SK-N-SH (cell line): ENCODE measurements at regions not wholly inside any gene's neighbourhood (a gene's known extent, or its start where the extent isn't known, plus 50 kb on each side); places are given as distances from the start of the nearest gene placed in this dataset.

Experiments used
- CTCF ChIA-PET: fragments of 300-600, 350-600 bp; formaldehyde crosslinking; extraction: SDS; loops from one replicate; lab custom pipeline; 2021; lab: Yijun Ruan, JAX
- POLR2A ChIA-PET: fragments of 350-600 bp; sonication (Branson Sonifier 250); formaldehyde crosslinking; extraction: SDS; loops from one replicate; lab custom pipeline; 2020; ENCODE audit warnings: antibody characterized with exemption, inconsistent platforms; lab: Yijun Ruan, JAX
- DNase-seq: peaks from one replicate; pipeline ENCODE4 v3.0.0; 2012
- H2AFZ ChIP-seq: fragments of 200-600 bp; sonication (generic); 2 replicates; pipeline ENCODE4 v1.8.1; 2016; ENCODE audit warnings: antibody characterized with exemption, mild to moderate bottlenecking, low read depth
- H3F3A ChIP-seq: fragments of 200-600 bp; sonication (generic); replicated peaks from 2 replicates; pipeline ENCODE3; 2016; ENCODE audit warnings: antibody characterized with exemption, mild to moderate bottlenecking; ENCODE audit not compliant: insufficient read depth
- H3K27ac ChIP-seq, 2 experiments: fragments of 200-500 bp in 1 of 2; fragments of 200-600 bp in 1 of 2; sonication (Bioruptor generic) in 1 of 2; sonication (generic), shearing (Covaris generic) in 1 of 2; 2 replicates each; pipeline versions ENCODE4 v1.5.1 to v1.6.1; 2014 to 2016; ENCODE audit warnings: low read depth in 2 of 2, inconsistent platforms in 1 of 2, low read length in 1 of 2, mild to moderate bottlenecking in 1 of 2, mixed read lengths in 1 of 2
- H3K27me3 ChIP-seq: fragments of 200-600 bp; sonication (generic), shearing (Covaris generic); 2 replicates; pipeline ENCODE4 v1.6.1; 2016; ENCODE audit warnings: mixed run types; ENCODE audit not compliant: insufficient read depth
- H3K36me3 ChIP-seq, 2 experiments: fragments of 200-500 bp in 1 of 2; fragments of 200-600 bp in 1 of 2; sonication (Bioruptor generic) in 1 of 2; sonication (generic) in 1 of 2; replicated peaks in 1 of 2; 2 replicates each; pipeline versions ENCODE3 to v1.5.1; 2014 to 2016; ENCODE audit warnings: low read length in 1 of 2, mild to moderate bottlenecking in 1 of 2; ENCODE audit not compliant: insufficient read depth in 2 of 2, control insufficient read depth in 1 of 2
- H3K4me1 ChIP-seq, 2 experiments: fragments of 200-500 bp in 1 of 2; fragments of 200-600 bp in 1 of 2; sonication (Bioruptor generic) in 1 of 2; sonication (generic), shearing (Covaris generic) in 1 of 2; 2 replicates each; pipeline versions ENCODE4 v1.5.1 to v1.6.1; 2014 to 2016; ENCODE audit warnings: low read depth in 1 of 2, low read length in 1 of 2, mixed run types in 1 of 2; ENCODE audit not compliant: insufficient read depth in 2 of 2, control insufficient read depth in 1 of 2
- H3K4me2 ChIP-seq: fragments of 200-600 bp; sonication (generic), shearing (Covaris generic); 2 replicates; pipeline ENCODE4 v1.6.1; 2017; ENCODE audit warnings: mixed run types
- H3K4me3 ChIP-seq, 2 experiments: fragments of 200-500 bp in 1 of 2; fragments of 200-600 bp in 1 of 2; sonication (Bioruptor generic) in 1 of 2; sonication (generic), shearing (Covaris generic) in 1 of 2; 2 replicates each; pipeline versions ENCODE4 v1.5.1 to v1.8.1; 2014 to 2016; ENCODE audit warnings: low read depth in 2 of 2, inconsistent platforms in 1 of 2, low read length in 1 of 2, mild to moderate bottlenecking in 1 of 2, mixed read lengths in 1 of 2, moderate library complexity in 1 of 2
- H3K79me2 ChIP-seq: fragments of 200-600 bp; sonication (generic); 2 replicates; pipeline ENCODE4 v1.8.1; 2017; ENCODE audit warnings: mild to moderate bottlenecking; ENCODE audit not compliant: insufficient read depth
- H3K9ac ChIP-seq: fragments of 200-600 bp; sonication (generic); 2 replicates; pipeline ENCODE4 v1.6.1; 2017; ENCODE audit warnings: mixed run types
- H3K9me2 ChIP-seq: fragments of 200-600 bp; sonication (generic); 2 replicates; pipeline ENCODE4 v1.6.1; 2017; ENCODE audit warnings: mixed run types
- H3K9me3 ChIP-seq: fragments of 200-600 bp; sonication (generic); 2 replicates; pipeline ENCODE4 v1.6.1; 2017; ENCODE audit warnings: mixed run types, mild to moderate bottlenecking, moderate library complexity
- H4K20me1 ChIP-seq: fragments of 200-600 bp; sonication (generic); 2 replicates; pipeline ENCODE4 v1.6.1; 2017; ENCODE audit warnings: mild to moderate bottlenecking, mixed run types; ENCODE audit not compliant: insufficient read depth
- FOSL2 ChIP-seq: IDR thresholded peaks from 2 replicates; pipeline ENCODE4 v1.4.0; 2012; ENCODE audit warnings: low read depth, mild to moderate bottlenecking, moderate library complexity, borderline replicate concordance
- FOXJ3 ChIP-seq: sonication (generic); formaldehyde crosslinking; IDR thresholded peaks from 2 replicates; pipeline ENCODE4 v1.5.1; 2020; ENCODE audit warnings: mild to moderate bottlenecking, missing genetic modification reagents
- GABPA ChIP-seq: IDR thresholded peaks from 2 replicates; pipeline ENCODE4 v1.4.0; 2012; ENCODE audit warnings: low read depth, mild to moderate bottlenecking
- JUND ChIP-seq: IDR thresholded peaks from 2 replicates; pipeline ENCODE4 v1.4.0; 2012
- MEF2A ChIP-seq: IDR thresholded peaks from 2 replicates; pipeline ENCODE4 v1.4.0; 2012; ENCODE audit warnings: low read depth, borderline replicate concordance
- NFIC ChIP-seq: IDR thresholded peaks from 2 replicates; pipeline ENCODE4 v1.4.0; 2012; ENCODE audit warnings: borderline replicate concordance
- POLR2AphosphoS5 ChIP-seq: IDR thresholded peaks from 2 replicates; pipeline ENCODE4 v1.6.1; 2012; ENCODE audit warnings: low read depth, low read length
- RAD21 ChIP-seq: IDR thresholded peaks from 2 replicates; pipeline ENCODE4 v1.6.1; 2012; ENCODE audit warnings: mild to moderate bottlenecking, low read length
- RCOR1 ChIP-seq: fragments of 150-350 bp; IDR thresholded peaks from 2 replicates; pipeline ENCODE4 v1.6.1; 2017; ENCODE audit warnings: antibody characterized with exemption, low read length
- RFX5 ChIP-seq: IDR thresholded peaks from 2 replicates; pipeline ENCODE4 v1.6.1; 2012; ENCODE audit warnings: mild to moderate bottlenecking, improper control_type of control experiment, low read length
- SIN3A ChIP-seq: IDR thresholded peaks from 2 replicates; pipeline ENCODE4 v1.6.1; 2012; ENCODE audit warnings: low read depth, mild to moderate bottlenecking, low read length, moderate library complexity, borderline replicate concordance
- SMC3 ChIP-seq: IDR thresholded peaks from 2 replicates; pipeline ENCODE4 v1.6.1; 2012; ENCODE audit warnings: low read depth, low read length, improper control_type of control experiment
- TAF1 ChIP-seq: IDR thresholded peaks from 2 replicates; pipeline ENCODE4 v1.6.1; 2012; ENCODE audit warnings: low read depth, mild to moderate bottlenecking, low read length, moderate library complexity, borderline replicate concordance
- TCF12 ChIP-seq: IDR thresholded peaks from 2 replicates; pipeline ENCODE4 v1.4.0; 2012
- WGBS: methylation state at CpG from one replicate; pipeline ENCODE4 v1.1.6; 2017; ENCODE audit warnings: low lambda C conversion rate; 5-methylcytosine and 5-hydroxymethylcytosine counted together
- TF ChIP-seq, protein P1 (sequence below): IDR thresholded peaks from 2 replicates; pipeline ENCODE4 v1.4.0; 2012; ENCODE audit warnings: low read depth
- TF ChIP-seq, protein P2 (sequence below): IDR thresholded peaks from 2 replicates; pipeline ENCODE4 v1.4.0; 2012; ENCODE audit warnings: low read depth, borderline replicate concordance
- TF ChIP-seq, protein P3 (sequence below): IDR thresholded peaks from 2 replicates; pipeline ENCODE4; 2012

DNA sequence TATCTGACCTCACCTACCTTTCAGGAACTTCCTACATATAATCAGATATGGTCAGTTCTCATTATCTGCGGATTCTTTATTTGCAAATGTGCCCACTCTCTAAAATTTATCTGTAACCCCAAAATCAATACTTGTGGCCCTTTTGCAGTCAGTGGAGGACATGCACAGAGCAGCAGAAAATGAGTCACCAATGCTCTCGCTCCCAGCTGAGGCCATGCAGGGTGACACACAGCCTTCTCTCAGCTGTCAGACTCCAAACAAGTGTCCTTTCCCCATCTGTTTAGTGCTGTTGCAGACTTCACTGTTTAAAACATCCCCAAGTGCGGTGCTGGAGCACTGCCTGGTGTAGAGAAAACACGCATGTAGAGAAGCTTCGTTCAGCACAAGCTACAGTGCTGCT is 171.9 kb upstream of the SALL3 start (continued):
- TF ChIP-seq RCOR1 (no peak), GABPA (no peak), RAD21 (no peak), NFIC (no peak), MEF2A (no peak)
- TF ChIP-seq, protein P1, sequence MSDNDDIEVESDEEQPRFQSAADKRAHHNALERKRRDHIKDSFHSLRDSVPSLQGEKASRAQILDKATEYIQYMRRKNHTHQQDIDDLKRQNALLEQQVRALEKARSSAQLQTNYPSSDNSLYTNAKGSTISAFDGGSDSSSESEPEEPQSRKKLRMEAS = no peak

DNA sequence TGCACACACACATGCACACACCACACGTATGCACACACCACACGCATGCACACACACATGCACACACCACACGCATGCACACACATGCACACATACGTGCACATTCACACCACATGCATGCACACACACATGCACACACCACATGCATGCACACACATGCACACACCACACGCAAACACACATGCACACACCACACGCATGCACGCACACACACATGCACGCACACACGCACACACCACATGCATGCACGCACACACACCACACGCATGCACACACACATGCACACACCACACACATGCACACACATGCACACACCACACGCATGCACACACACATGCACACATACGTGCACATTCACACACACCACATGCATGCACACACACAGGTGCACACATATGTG is 169.8 kb upstream of the SALL3 start:
- Histone ChIP-seq H3K27me3 (peaks cover 35% of the 10 kb centered on the region), H3K9me3 (no peaks in the 10 kb centered on the region), H4K20me1 (no peaks in the 10 kb centered on the region), H3K79me2 (no peaks in the 10 kb centered on the region), H3K27ac (no peak overlapping the region), H3K4me3 (no peak overlapping the region), H3F3A (no peaks in the 10 kb centered on the region), H2AFZ (no peak overlapping the region), H3K9ac (no peak overlapping the region), H3K4me1 (no peaks in the 10 kb centered on the region), H3K36me3 (no peaks in the 10 kb centered on the region), H3K4me2 (no peak overlapping the region), H3K9me2 (no peaks in the 10 kb centered on the region)
- ChIA-PET CTCF (no interaction called here), POLR2A (no interaction called here)
- DNase-seq = no peak
- WGBS = 54% methylated on average over 13 of the region's 13 CpGs
- TF ChIP-seq FOXJ3 (CRISPR knock-in tag) (no peak), MEF2A (no peak), TAF1 (no peak), NFIC (no peak), RCOR1 (no peak), TCF12 (no peak)
- TF ChIP-seq, protein P2, sequence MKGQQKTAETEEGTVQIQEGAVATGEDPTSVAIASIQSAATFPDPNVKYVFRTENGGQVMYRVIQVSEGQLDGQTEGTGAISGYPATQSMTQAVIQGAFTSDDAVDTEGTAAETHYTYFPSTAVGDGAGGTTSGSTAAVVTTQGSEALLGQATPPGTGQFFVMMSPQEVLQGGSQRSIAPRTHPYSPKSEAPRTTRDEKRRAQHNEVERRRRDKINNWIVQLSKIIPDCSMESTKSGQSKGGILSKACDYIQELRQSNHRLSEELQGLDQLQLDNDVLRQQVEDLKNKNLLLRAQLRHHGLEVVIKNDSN = no peak

DNA sequence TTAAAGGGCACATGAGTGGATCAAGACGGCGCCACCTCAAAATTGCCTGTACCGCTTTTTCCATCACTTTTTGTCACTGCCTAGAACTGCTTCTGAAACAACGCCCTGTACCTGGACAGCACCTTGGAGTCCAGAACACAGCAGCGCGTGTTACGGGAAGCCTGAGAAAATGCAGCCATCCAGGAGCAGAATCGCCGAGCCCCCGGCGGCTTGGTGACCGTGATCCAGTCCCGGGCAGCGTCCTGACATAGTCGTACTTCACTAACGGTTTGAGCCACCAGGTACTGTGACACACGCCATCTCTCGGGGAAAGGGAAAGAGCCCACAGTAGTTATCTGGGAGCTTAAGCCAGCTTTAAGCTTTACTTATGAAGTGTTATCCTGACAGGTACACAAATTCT is 168.9 kb upstream of the SALL3 start:
- H3K27me3 ChIP-seq = peaks cover 42% of the 10 kb centered on the region
- H3K4me1 ChIP-seq = no peaks in the 10 kb centered on the region
- H3K4me2 ChIP-seq = no peak overlapping the region
- ChIA-PET POLR2A (no interaction called here), CTCF (no interaction called here)
- DNase-seq = no peak
- H3K79me2 ChIP-seq = no peaks in the 10 kb centered on the region
- H3K27ac ChIP-seq = no peak overlapping the region
- no peaks in the 10 kb centered on the region for H3F3A ChIP-seq
- H3K9ac ChIP-seq = no peak overlapping the region
- H3K4me3 ChIP-seq = no peak overlapping the region
- H3K36me3 ChIP-seq = no peaks in the 10 kb centered on the region
- H3K9me3 ChIP-seq = no peaks in the 10 kb centered on the region
- 48% methylated on average over 12 of the region's 18 CpGs for WGBS
- TF ChIP-seq, protein P1 = no peak
- no peaks in the 10 kb centered on the region for H3K9me2 ChIP-seq
- H2AFZ ChIP-seq = no peak overlapping the region
- no peaks in the 10 kb centered on the region for H4K20me1 ChIP-seq

DNA sequence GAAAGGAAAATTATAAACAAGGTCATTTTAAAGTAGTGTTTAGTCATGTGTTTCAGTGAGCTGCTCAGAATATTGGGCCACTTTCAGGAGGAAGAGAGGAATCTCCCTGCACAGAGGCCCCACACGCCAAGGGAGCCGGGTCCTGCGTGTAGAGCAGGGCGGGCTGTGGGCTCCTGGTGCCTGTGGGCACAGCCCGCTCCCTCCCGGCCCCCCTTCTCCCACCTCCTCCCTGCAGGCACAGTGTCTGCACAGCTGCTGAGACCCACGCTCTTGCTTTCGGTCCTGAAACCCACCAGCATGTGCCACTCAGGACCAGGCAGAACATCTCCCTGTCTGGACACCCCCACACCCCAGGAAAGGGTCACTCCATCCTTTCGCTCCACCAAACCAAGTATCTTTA is 167.6 kb upstream of the SALL3 start:
- Histone ChIP-seq H3K9me2 (no peaks in the 10 kb centered on the region), H3K4me2 (no peak overlapping the region), H4K20me1 (no peaks in the 10 kb centered on the region), H3K4me1 (no peaks in the 10 kb centered on the region), H3K9me3 (no peaks in the 10 kb centered on the region), H3F3A (no peaks in the 10 kb centered on the region), H3K27ac (no peak overlapping the region), H3K79me2 (no peaks in the 10 kb centered on the region), H3K36me3 (no peaks in the 10 kb centered on the region), H2AFZ (no peak overlapping the region), H3K4me3 (no peak overlapping the region), H3K9ac (no peak overlapping the region), H3K27me3 (peaks cover 49% of the 10 kb centered on the region)
- POLR2A ChIA-PET = no interaction called here
- TF ChIP-seq POLR2AphosphoS5 (no peak), SMC3 (no peak), TCF12 (no peak), RFX5 (no peak), RAD21 (no peak), GABPA (no peak), FOSL2 (no peak), SIN3A (no peak), JUND (no peak), MEF2A (no peak)
- TF ChIP-seq, protein P3, sequence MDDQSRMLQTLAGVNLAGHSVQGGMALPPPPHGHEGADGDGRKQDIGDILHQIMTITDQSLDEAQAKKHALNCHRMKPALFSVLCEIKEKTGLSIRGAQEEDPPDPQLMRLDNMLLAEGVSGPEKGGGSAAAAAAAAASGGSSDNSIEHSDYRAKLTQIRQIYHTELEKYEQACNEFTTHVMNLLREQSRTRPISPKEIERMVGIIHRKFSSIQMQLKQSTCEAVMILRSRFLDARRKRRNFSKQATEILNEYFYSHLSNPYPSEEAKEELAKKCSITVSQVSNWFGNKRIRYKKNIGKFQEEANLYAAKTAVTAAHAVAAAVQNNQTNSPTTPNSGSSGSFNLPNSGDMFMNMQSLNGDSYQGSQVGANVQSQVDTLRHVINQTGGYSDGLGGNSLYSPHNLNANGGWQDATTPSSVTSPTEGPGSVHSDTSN = no peak
- no peak for DNase-seq
- CTCF ChIA-PET = no interaction called here
- WGBS = 3% methylated on average over 8 of the region's 9 CpGs
